ENCODE measurements at regions not wholly inside any gene's neighbourhood (a gene's known extent, or its start where the extent isn't known, plus 50 kb on each side); places are given as distances from the start of the nearest gene placed in this dataset.

GRCh38 chr3:135706758-135707375, 258.7 kb upstream of the PPP2R3A start:
- H3K4me3 ChIP-seq (ENCODE audit: low read length) = no peak overlapping the region
- DNase-seq = no peak
- no peaks in the 10 kb centered on the region for H3K4me1 ChIP-seq (ENCODE audit: control insufficient read depth, insufficient read depth, low read length)
- no peaks in the 10 kb centered on the region for H3K27me3 ChIP-seq (ENCODE audit: control insufficient read depth, insufficient read depth, low read length)
- no CpG with 5 or more reads among the region's 4 CpGs for WGBS (ENCODE audit: insufficient coverage, low lambda C conversion rate)
- H3K9me3 ChIP-seq (ENCODE audit: control insufficient read depth, low read depth, low read length) = no peaks in the 10 kb centered on the region
- H3K36me3 ChIP-seq (ENCODE audit: control insufficient read depth, insufficient read depth, low read length) = no peaks in the 10 kb centered on the region
- no peak overlapping the region for H3K27ac ChIP-seq (ENCODE audit: low read length)

GRCh38 chr3:135719449-135719848, 246.1 kb upstream of the PPP2R3A start:
- Histone ChIP-seq H3K4me1 (ENCODE audit: control insufficient read depth, insufficient read depth, low read length) (no peaks in the 10 kb centered on the region), H3K36me3 (ENCODE audit: control insufficient read depth, insufficient read depth, low read length) (no peaks in the 10 kb centered on the region), H3K27me3 (ENCODE audit: control insufficient read depth, insufficient read depth, low read length) (no peaks in the 10 kb centered on the region), H3K27ac (ENCODE audit: low read length) (no peak overlapping the region), H3K4me3 (ENCODE audit: low read length) (no peak overlapping the region), H3K9me3 (ENCODE audit: control insufficient read depth, low read depth, low read length) (no peaks in the 10 kb centered on the region)
- WGBS (ENCODE audit: insufficient coverage, low lambda C conversion rate) = 100% methylated on average over 1 of the region's 1 CpG
- DNase-seq = no peak

- Histone ChIP-seq H3K4me1 (ENCODE audit: control insufficient read depth, insufficient read depth, low read length) (no peaks in the 10 kb centered on the region), H3K27ac (ENCODE audit: low read length) (no peak overlapping the region), H3K9me3 (ENCODE audit: control insufficient read depth, low read depth, low read length) (peaks cover 8% of the 10 kb centered on the region), H3K4me3 (ENCODE audit: low read length) (no peak overlapping the region), H3K27me3 (ENCODE audit: control insufficient read depth, insufficient read depth, low read length) (no peaks in the 10 kb centered on the region), H3K36me3 (ENCODE audit: control insufficient read depth, insufficient read depth, low read length) (no peaks in the 10 kb centered on the region)
- WGBS (ENCODE audit: insufficient coverage, low lambda C conversion rate) = no CpG with 5 or more reads among the region's 3 CpGs
- DNase-seq = no peak
These were observed 237.4 kb upstream of the PPP2R3A start for GRCh38 chr3:135728007-135728721.

GRCh38 chr3:135731546-135731945, 234.0 kb upstream of the PPP2R3A start:
- no peak overlapping the region for H3K27ac ChIP-seq (ENCODE audit: low read length)
- H3K27me3 ChIP-seq (ENCODE audit: control insufficient read depth, insufficient read depth, low read length) = no peaks in the 10 kb centered on the region
- H3K9me3 ChIP-seq (ENCODE audit: control insufficient read depth, low read depth, low read length) = peaks cover 4% of the 10 kb centered on the region
- no peak for DNase-seq
- H3K4me3 ChIP-seq (ENCODE audit: low read length) = no peak overlapping the region
- no peaks in the 10 kb centered on the region for H3K36me3 ChIP-seq (ENCODE audit: control insufficient read depth, insufficient read depth, low read length)
- H3K4me1 ChIP-seq (ENCODE audit: control insufficient read depth, insufficient read depth, low read length) = no peaks in the 10 kb centered on the region
- no CpG with 5 or more reads among the region's 2 CpGs for WGBS (ENCODE audit: insufficient coverage, low lambda C conversion rate)

GRCh38 chr3:135736740-135737139, 228.8 kb upstream of the PPP2R3A start:
- Histone ChIP-seq H3K9me3 (ENCODE audit: control insufficient read depth, low read depth, low read length) (peaks cover 12% of the 10 kb centered on the region), H3K4me1 (ENCODE audit: control insufficient read depth, insufficient read depth, low read length) (no peaks in the 10 kb centered on the region), H3K4me3 (ENCODE audit: low read length) (no peak overlapping the region), H3K27ac (ENCODE audit: low read length) (no peak overlapping the region), H3K36me3 (ENCODE audit: control insufficient read depth, insufficient read depth, low read length) (no peaks in the 10 kb centered on the region), H3K27me3 (ENCODE audit: control insufficient read depth, insufficient read depth, low read length) (no peaks in the 10 kb centered on the region)
- WGBS (ENCODE audit: insufficient coverage, low lambda C conversion rate) = no CpG with 5 or more reads among the region's 6 CpGs
- no peak for DNase-seq

- H3K27me3 ChIP-seq (ENCODE audit: control insufficient read depth, insufficient read depth, low read length) = no peaks in the 10 kb centered on the region
- no peak overlapping the region for H3K27ac ChIP-seq (ENCODE audit: low read length)
- H3K4me3 ChIP-seq (ENCODE audit: low read length) = no peak overlapping the region
- H3K36me3 ChIP-seq (ENCODE audit: control insufficient read depth, insufficient read depth, low read length) = no peaks in the 10 kb centered on the region
- no CpG with 5 or more reads among the region's 2 CpGs for WGBS (ENCODE audit: insufficient coverage, low lambda C conversion rate)
- no peak for DNase-seq
- no peaks in the 10 kb centered on the region for H3K4me1 ChIP-seq (ENCODE audit: control insufficient read depth, insufficient read depth, low read length)
- peaks cover 12% of the 10 kb centered on the region for H3K9me3 ChIP-seq (ENCODE audit: control insufficient read depth, low read depth, low read length)
These were observed 225.7 kb upstream of the PPP2R3A start for GRCh38 chr3:135739779-135740178.

- peaks cover 12% of the 10 kb centered on the region for H3K9me3 ChIP-seq (ENCODE audit: control insufficient read depth, low read depth, low read length)
- no peaks in the 10 kb centered on the region for H3K27me3 ChIP-seq (ENCODE audit: control insufficient read depth, insufficient read depth, low read length)
- H3K36me3 ChIP-seq (ENCODE audit: control insufficient read depth, insufficient read depth, low read length) = no peaks in the 10 kb centered on the region
- DNase-seq = no peak
- no peak overlapping the region for H3K4me3 ChIP-seq (ENCODE audit: low read length)
- H3K27ac ChIP-seq (ENCODE audit: low read length) = no peak overlapping the region
- no peaks in the 10 kb centered on the region for H3K4me1 ChIP-seq (ENCODE audit: control insufficient read depth, insufficient read depth, low read length)
- no CpG with 5 or more reads among the region's 9 CpGs for WGBS (ENCODE audit: insufficient coverage, low lambda C conversion rate)
These were observed 225.3 kb upstream of the PPP2R3A start for GRCh38 chr3:135740211-135740610.

GRCh38 chr3:135740751-135741150, 224.8 kb upstream of the PPP2R3A start:
- no peaks in the 10 kb centered on the region for H3K36me3 ChIP-seq (ENCODE audit: control insufficient read depth, insufficient read depth, low read length)
- H3K27ac ChIP-seq (ENCODE audit: low read length) = no peak overlapping the region
- DNase-seq = no peak
- no peaks in the 10 kb centered on the region for H3K27me3 ChIP-seq (ENCODE audit: control insufficient read depth, insufficient read depth, low read length)
- H3K4me3 ChIP-seq (ENCODE audit: low read length) = no peak overlapping the region
- peaks cover 10% of the 10 kb centered on the region for H3K9me3 ChIP-seq (ENCODE audit: control insufficient read depth, low read depth, low read length)
- no peaks in the 10 kb centered on the region for H3K4me1 ChIP-seq (ENCODE audit: control insufficient read depth, insufficient read depth, low read length)

GRCh38 chr3:135751991-135752390, 213.5 kb upstream of the PPP2R3A start:
- no peaks in the 10 kb centered on the region for H3K4me1 ChIP-seq (ENCODE audit: control insufficient read depth, insufficient read depth, low read length)

GRCh38 chr3:135752851-135753250, 212.7 kb upstream of the PPP2R3A start:
- DNase-seq = no peak
- H3K4me1 ChIP-seq (ENCODE audit: control insufficient read depth, insufficient read depth, low read length) = no peaks in the 10 kb centered on the region
- WGBS (ENCODE audit: insufficient coverage, low lambda C conversion rate) = 80% methylated on average over 1 of the region's 2 CpGs
- H3K9me3 ChIP-seq (ENCODE audit: control insufficient read depth, low read depth, low read length) = no peaks in the 10 kb centered on the region
- no peaks in the 10 kb centered on the region for H3K27me3 ChIP-seq (ENCODE audit: control insufficient read depth, insufficient read depth, low read length)
- H3K36me3 ChIP-seq (ENCODE audit: control insufficient read depth, insufficient read depth, low read length) = no peaks in the 10 kb centered on the region
- no peak overlapping the region for H3K4me3 ChIP-seq (ENCODE audit: low read length)
- H3K27ac ChIP-seq (ENCODE audit: low read length) = no peak overlapping the region

More at GRCh38 chr3:135751991-135752390, 213.5 kb upstream of the PPP2R3A start:
- Histone ChIP-seq H3K27ac (ENCODE audit: low read length) (no peak overlapping the region), H3K36me3 (ENCODE audit: control insufficient read depth, insufficient read depth, low read length) (no peaks in the 10 kb centered on the region), H3K9me3 (ENCODE audit: control insufficient read depth, low read depth, low read length) (no peaks in the 10 kb centered on the region), H3K27me3 (ENCODE audit: control insufficient read depth, insufficient read depth, low read length) (no peaks in the 10 kb centered on the region), H3K4me3 (ENCODE audit: low read length) (no peak overlapping the region)
- no peak for DNase-seq
- 83% methylated on average over 2 of the region's 4 CpGs for WGBS (ENCODE audit: insufficient coverage, low lambda C conversion rate)

- no peaks in the 10 kb centered on the region for H3K9me3 ChIP-seq (ENCODE audit: control insufficient read depth, low read depth, low read length)
- DNase-seq = no peak
- H3K4me3 ChIP-seq (ENCODE audit: low read length) = no peak overlapping the region
- no peak overlapping the region for H3K27ac ChIP-seq (ENCODE audit: low read length)
- no peaks in the 10 kb centered on the region for H3K27me3 ChIP-seq (ENCODE audit: control insufficient read depth, insufficient read depth, low read length)
- no peaks in the 10 kb centered on the region for H3K36me3 ChIP-seq (ENCODE audit: control insufficient read depth, insufficient read depth, low read length)
- WGBS (ENCODE audit: insufficient coverage, low lambda C conversion rate) = no CpG with 5 or more reads among the region's 7 CpGs
- no peaks in the 10 kb centered on the region for H3K4me1 ChIP-seq (ENCODE audit: control insufficient read depth, insufficient read depth, low read length)
These were observed 212.0 kb upstream of the PPP2R3A start for GRCh38 chr3:135753506-135753905.
